ENCODE measurements at regions not wholly inside any gene's neighbourhood (a gene's known extent, or its start where the extent isn't known, plus 50 kb on each side); places are given as distances from the start of the nearest gene placed in this dataset.

GRCh38 chr5:66438696-66439095, 157.5 kb upstream of the MAST4 start:
- TF ChIP-seq CTCF (IDR thresholded peaks at IDR 0.05) (no peak), POLR2A (IDR thresholded peaks at IDR 0.05) (no peak)

All from uterus (tissue), 2 donors.